Adrenal gland (tissue), 9 donors: ENCODE measurements at regions not wholly inside any gene's neighbourhood (a gene's known extent, or its start where the extent isn't known, plus 50 kb on each side); places are given as distances from the start of the nearest gene placed in this dataset.

Experiments used
- DNase-seq, 7 donors: peaks; one replicate each; pipeline ENCODE4 v3.0.0-alpha.2; 2019 to 2020
- H3K27ac ChIP-seq, 5 donors: fragments of 200-600 bp; sonication (generic) in 4 of 5; 1 replicate in 3 of 5; 2 replicates in 2 of 5; pipeline versions ENCODE4 v1.5.1 to v1.8.0; 2016 to 2020; ENCODE audit warnings: mild to moderate bottlenecking in 1 of 5
- H3K27me3 ChIP-seq: fragments of 200-600 bp; 2 replicates; pipeline ENCODE4 v1.8.0; 2021
- H3K36me3 ChIP-seq, 2 donors: fragments of 200-600 bp; replicated peaks in 1 of 2; 1 replicate in 1 of 2; 2 replicates in 1 of 2; pipeline versions ENCODE4 v1.5.1 to v1.8.0; 2018 to 2022
- H3K4me1 ChIP-seq, 2 donors: fragments of 200-600 bp; replicated peaks in 1 of 2; 1 replicate in 1 of 2; 2 replicates in 1 of 2; pipeline versions ENCODE4 v1.5.1 to v1.8.0; 2018 to 2021
- H3K4me3 ChIP-seq, 4 donors: fragments of 200-600 bp; sonication (generic) in 3 of 4; one replicate each; pipeline ENCODE4 v1.5.1; 2016 to 2018
- H3K9me3 ChIP-seq, 3 donors: fragments of 200-600 bp; sonication (generic) in 1 of 3; replicated peaks in 1 of 3; 1 replicate in 2 of 3; 2 replicates in 1 of 3; pipeline versions ENCODE4 v1.5.1 to v1.8.0; 2016 to 2021
- CTCF ChIP-seq, 6 experiments: fragments of 450-650 bp in 4 of 6; fragments of 200-600 bp in 2 of 6; sonication (generic) in 1 of 6; IDR thresholded peaks; 1 replicate in 5 of 6; 2 replicates in 1 of 6; pipeline versions ENCODE4 v1.5.1 to v1.8.0; 2016 to 2021; ENCODE audit warnings: antibody characterized with exemption in 6 of 6, mild to moderate bottlenecking in 2 of 6, moderate library complexity in 1 of 6
- POLR2A ChIP-seq, 2 donors: fragments of 450-650 bp; IDR thresholded peaks; one replicate each; pipeline ENCODE4 v1.6.1; 2017; ENCODE audit warnings: antibody characterized with exemption in 2 of 2, mild to moderate bottlenecking in 2 of 2, moderate library complexity in 1 of 2
- WGBS, 4 donors: extraction: QIAGEN DNeasy Blood & Tissue Kit in 2 of 4; methylation state at CpG; one replicate each; pipeline versions ENCODE4 v1.1.5 to v1.1.7; 2013 to 2017; 5-methylcytosine and 5-hydroxymethylcytosine counted together
- intact Hi-C, 2 donors: fragments of 100-400 bp; cut with DNase I; formaldehyde crosslinking; loops; one replicate each; pipeline versions ENCODE4 v1.14.1 to v1.15.0; 2022 to 2023
- donor health status: healthy with polysubstance abuse.
- donor health status: Bipolar disorder and iron deficiency.
- donor health status: DM: yes; HTN: yes; CAD: no.
- donor health status: DM: no; HTN: no; CAD: no.
- donor health status: DM: no; HTN: no; CAD: no.

GRCh38 chr12:74608231-74608775, 70.7 kb downstream of the ATXN7L3B start:
- intact Hi-C loops = no loop called here
- TF ChIP-seq CTCF (IDR thresholded peaks at IDR 0.05) (no peak), POLR2A (IDR thresholded peaks at IDR 0.05) (no peak)
- no peak for DNase-seq
- no peak overlapping the region for H3K4me3 ChIP-seq
- no peak overlapping the region for H3K27ac ChIP-seq
- WGBS, 4 donors = 46 to 66% (median 54%) methylated on average over 3 of the region's 3 CpGs
- no peaks in the 10 kb centered on the region for H3K4me1 ChIP-seq
- H3K36me3 ChIP-seq = no peaks in the 10 kb centered on the region
- H3K27me3 ChIP-seq = no peaks in the 10 kb centered on the region
- H3K9me3 ChIP-seq = no peaks in the 10 kb centered on the region

- WGBS, 4 donors = 76 to 83% (median 78%) methylated on average over 3 of the region's 3 CpGs
- no peaks in the 10 kb centered on the region for H3K4me1 ChIP-seq
- no peaks in the 10 kb centered on the region for H3K36me3 ChIP-seq
- no peak for DNase-seq
- H3K27me3 ChIP-seq = no peaks in the 10 kb centered on the region
- H3K27ac ChIP-seq = no peak overlapping the region
- intact Hi-C loops = no loop called here
- H3K9me3 ChIP-seq = no peaks in the 10 kb centered on the region
- no peak for TF ChIP-seq CTCF (IDR thresholded peaks at IDR 0.05)
- TF ChIP-seq POLR2A (IDR thresholded peaks at IDR 0.05) = no peak
- no peak overlapping the region for H3K4me3 ChIP-seq
Observed at GRCh38 chr12:74610711-74611110, 73.1 kb downstream of the ATXN7L3B start.

- no peak overlapping the region for H3K27ac ChIP-seq
- H3K36me3 ChIP-seq = no peaks in the 10 kb centered on the region
- intact Hi-C loops = no loop called here
- H3K4me1 ChIP-seq = no peaks in the 10 kb centered on the region
- DNase-seq = no peak
- no peaks in the 10 kb centered on the region for H3K27me3 ChIP-seq
- TF ChIP-seq POLR2A (IDR thresholded peaks at IDR 0.05) = no peak
- TF ChIP-seq CTCF (IDR thresholded peaks at IDR 0.05) = no peak
- no peaks in the 10 kb centered on the region for H3K9me3 ChIP-seq
- H3K4me3 ChIP-seq = no peak overlapping the region
Observed at GRCh38 chr12:74614426-74614825, 76.8 kb downstream of the ATXN7L3B start.

- Histone ChIP-seq H3K27me3 (no peaks in the 10 kb centered on the region), H3K27ac (no peak overlapping the region), H3K4me1 (no peaks in the 10 kb centered on the region), H3K4me3 (no peak overlapping the region), H3K9me3 (no peaks in the 10 kb centered on the region), H3K36me3 (no peaks in the 10 kb centered on the region)
- intact Hi-C loops = no loop called here
- TF ChIP-seq CTCF (IDR thresholded peaks at IDR 0.05) (no peak), POLR2A (IDR thresholded peaks at IDR 0.05) (no peak)
- 53 to 80% (median 71%) methylated on average over 2 of the region's 2 CpGs for WGBS, 4 donors
- DNase-seq = no peak
Observed at GRCh38 chr12:74619084-74619483, 81.4 kb downstream of the ATXN7L3B start.
